GM12891 (cell line): ENCODE measurements at regions not wholly inside any gene's neighbourhood (a gene's known extent, or its start where the extent isn't known, plus 50 kb on each side); places are given as distances from the start of the nearest gene placed in this dataset.

ENCODE experiments used
- POLR2A ChIP-seq: IDR thresholded peaks from 2 replicates; pipeline ENCODE4 v1.6.1; 2011; ENCODE audit warnings: low read depth, low read length, control low read depth
- TAF1 ChIP-seq: IDR thresholded peaks from 2 replicates; pipeline ENCODE4 v1.6.1; 2011; ENCODE audit warnings: low read depth, low read length, control low read depth

- TF ChIP-seq TAF1, result no peak
- no peak for TF ChIP-seq POLR2A
These were observed 322.1 kb downstream of the WDR72 start for GRCh38 chr15:53437366-53437765.
